HK-2 (cell line): ENCODE measurements at regions not wholly inside any gene's neighbourhood (a gene's known extent, or its start where the extent isn't known, plus 50 kb on each side); places are given as distances from the start of the nearest gene placed in this dataset.

Experiments used
- DNase-seq: peaks from one replicate; pipeline ENCODE4 v3.0.0-alpha.2; 2018; ENCODE audit not compliant: unreplicated experiment

DNA sequence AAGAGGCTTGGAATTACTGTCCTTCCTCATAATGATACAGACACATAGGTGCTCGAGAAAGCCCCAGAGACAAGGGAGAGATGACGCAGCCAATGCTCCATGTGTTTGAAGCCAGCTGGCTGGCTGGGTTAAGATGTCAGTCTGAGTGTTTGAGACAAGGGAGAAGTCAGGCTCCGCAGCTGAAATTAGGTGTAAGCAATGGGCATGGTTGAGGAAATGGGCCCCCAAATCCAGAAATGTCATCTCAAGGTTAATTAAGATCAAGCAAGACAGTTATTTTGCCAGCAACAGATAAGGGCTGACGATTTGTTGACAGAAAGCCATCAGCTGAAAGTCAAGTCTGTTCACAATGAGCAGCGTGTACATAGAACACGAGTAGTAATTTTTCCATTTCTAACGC, 713.4 kb downstream of the IRX1 start:
- no peak for DNase-seq

DNA sequence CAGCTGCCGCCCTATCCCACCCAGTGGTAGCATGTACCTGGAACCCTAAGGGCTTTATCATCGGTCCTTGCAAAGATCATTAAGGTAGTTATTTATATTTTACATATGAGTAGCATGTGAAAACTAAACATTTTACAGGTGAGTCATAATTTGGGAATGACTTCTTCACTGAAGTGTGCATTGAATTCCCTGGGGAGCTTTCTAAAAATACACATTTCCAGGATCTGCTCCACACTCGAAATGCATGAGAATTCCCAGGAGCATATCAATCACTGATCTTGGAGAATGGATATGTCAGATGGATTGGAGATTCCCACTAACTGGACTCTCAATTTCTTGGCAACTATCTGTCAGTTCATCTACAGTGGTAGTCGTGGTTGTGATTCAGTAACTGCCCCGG, 717.5 kb downstream of the IRX1 start:
- no peak for DNase-seq

DNA sequence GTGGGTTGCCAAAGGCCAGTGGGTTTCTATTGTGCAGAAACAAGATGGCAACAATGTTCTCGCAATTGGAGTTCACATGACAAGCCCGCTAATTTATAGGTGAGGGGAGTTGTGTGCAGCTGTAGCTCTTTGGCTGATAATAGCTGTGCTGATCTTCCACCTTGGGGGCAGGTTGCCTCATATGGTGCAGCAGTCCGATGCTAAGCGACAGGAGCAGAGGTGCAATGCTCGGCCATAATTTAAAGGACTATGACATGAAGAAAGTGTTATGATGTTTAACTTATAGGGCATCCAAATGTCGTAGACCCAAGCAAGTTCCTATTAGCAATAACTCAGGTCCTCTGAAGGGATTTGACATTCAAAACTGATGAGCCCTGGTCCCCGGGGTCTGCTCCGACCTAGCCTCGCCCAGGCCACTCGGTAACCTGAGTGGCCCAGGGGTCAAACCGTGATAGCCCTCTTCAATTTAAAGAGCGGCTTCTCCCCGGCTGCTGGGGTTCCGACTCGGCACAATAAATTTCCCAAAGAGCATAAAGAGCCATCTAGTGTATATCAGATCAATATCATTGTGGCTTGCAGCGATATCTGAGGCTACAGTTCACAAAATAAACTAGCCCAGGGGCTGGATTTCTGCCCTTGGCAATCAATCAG, 724.0 kb downstream of the IRX1 start:
- no peak for DNase-seq

DNA sequence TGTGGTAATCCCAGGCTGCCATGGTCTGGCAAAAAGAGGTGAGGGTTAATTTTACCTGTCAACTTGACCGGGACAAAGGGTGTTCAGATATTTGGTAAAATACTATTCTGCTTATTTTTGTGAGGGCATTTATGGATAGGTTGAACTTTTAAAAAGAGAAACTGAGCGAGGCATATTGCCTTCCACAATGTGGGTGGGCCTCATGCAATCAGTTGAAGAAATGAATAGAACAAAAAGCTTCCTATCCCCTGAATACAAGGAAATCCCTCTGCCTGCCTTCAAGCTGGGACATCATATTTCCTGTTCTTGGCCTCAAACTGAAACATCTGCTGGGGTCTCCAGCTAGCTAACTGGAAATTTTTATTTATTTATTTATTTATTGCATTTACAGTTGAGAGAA, 734.7 kb downstream of the IRX1 start:
- no peak for DNase-seq

DNA sequence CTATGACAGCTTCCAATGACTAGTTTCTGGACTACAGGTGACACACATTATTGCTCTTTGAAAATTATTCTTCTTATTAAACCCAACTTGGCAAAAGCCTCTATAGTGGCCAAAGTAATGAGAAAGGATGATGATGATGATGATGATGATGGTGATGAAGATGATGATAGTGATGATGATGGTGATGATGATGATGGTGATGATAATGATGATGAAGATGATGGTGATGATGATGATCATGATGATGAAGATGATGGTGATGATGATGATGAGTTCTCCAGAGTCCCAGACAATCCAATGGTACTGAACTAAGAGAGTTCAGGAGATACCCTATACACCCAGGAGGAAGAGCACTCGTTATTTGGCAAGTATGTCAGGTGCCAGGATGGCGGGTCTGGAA, 739.4 kb downstream of the IRX1 start:
- no peak for DNase-seq

DNA sequence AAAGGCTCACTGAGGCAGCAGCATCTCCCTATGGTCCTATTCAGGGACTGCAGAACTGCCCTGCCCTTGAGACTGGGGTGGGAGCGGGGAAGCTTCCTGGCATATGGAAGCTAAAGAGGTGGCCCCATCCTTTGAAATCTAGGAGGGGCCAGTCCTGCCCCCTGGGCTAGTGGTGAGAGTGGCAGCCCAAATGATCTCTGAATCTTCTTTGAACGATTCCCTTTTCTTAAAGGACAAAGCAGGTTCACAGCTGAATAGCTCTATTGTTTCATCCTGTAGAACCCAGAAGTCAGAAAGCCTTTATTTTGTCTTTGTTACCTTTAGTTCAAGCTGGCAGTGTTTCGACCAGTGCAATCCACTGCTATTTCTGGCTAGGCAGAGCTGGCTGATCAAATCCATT, 741.9 kb downstream of the IRX1 start:
- DNase-seq, result no peak

DNA sequence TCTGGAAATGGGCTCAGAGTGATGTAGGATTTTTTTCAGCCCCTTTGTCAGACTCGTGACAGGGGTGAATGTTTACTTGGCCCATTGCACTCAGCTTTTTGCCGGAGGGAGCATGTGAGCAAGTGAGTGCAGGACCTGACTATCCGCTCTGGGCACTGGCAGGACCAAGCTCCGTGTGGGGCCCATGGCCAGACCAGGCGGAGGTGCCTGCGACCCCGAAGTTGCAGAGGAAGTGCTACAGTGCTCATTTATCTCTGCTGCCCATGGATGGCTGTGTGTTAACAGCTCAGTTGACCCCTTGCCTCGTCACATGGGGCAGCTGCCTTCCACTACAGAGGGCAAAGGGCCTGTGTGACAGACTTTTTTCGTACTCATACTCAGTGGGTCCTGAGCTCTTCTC, 744.3 kb downstream of the IRX1 start:
- no peak for DNase-seq

DNA sequence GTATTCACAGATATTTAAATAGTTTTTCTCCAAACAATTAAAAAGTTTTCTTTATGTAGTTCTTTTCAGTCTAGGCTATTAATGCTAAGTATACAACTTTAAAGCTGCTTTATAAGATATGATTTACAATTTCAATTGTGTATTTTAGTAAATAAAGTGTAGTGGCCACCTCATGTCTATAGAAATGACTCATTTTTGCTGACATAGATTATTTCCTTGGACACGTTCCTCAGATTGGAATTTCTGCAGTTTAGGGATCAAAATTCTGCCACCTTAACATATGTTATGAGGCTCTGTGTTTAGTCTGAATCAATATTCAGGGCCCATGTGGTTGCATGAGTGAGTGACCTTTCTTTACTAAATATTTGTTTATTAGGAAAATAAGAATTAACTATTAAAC, 750.2 kb downstream of the IRX1 start:
- no peak for DNase-seq

DNA sequence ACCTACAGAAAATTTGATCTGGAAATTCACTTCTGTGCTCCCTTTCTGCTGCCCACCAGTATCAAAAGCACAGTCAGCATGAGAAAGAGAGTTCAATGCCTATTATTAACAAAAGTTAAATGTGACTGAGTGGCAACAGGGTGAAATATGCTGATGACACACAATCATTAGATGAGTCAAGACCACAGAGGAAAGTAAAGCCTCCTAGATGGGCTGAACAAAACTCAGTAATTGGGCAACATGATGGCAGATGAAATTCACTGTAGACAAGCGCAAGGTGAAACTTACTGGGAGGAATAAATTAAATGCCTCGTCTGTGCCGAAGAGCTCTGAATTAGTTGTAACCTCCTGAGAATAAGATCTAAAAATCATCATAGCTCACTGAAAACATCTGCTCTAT, 752.8 kb downstream of the IRX1 start:
- no peak for DNase-seq

DNA sequence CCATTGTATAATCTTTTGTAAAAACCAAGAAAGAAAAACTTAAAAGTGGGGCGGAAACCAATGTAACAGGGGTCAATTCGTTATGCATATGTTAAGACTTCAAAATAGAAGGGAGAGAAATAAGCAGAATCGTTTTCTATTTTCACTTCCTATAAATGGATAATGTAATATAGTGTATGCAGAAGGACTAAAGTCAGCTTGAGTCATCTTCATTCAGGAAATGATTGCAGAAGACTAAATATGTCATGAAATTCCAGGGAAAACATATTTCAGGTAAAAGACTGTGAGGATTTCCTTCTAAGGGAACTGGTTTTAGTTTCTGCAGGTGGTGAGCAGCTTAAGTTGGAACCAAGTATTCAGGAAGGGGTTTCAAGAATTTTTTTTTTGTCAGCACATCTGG, 753.3 kb downstream of the IRX1 start:
- DNase-seq, result no peak

DNA sequence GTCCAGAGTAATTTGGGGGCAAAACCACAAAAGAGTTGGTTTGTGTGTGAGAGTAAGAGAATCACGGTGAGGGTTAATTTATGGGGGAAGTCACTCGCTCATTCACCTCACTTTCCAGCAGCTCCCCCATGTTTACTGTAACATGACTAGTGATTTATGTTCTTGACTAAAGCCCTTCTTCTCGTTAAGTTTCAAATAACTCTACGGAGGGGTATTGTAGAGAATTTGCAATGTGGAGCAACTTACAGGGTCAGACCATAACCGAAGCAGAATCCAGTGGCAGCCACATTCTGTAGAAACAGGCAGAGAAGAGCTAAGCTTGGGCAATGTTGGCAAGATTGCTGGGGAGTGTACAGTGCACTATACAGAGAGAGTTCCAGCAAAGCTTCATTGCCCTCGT, 760.6 kb downstream of the IRX1 start:
- DNase-seq, result no peak

DNA sequence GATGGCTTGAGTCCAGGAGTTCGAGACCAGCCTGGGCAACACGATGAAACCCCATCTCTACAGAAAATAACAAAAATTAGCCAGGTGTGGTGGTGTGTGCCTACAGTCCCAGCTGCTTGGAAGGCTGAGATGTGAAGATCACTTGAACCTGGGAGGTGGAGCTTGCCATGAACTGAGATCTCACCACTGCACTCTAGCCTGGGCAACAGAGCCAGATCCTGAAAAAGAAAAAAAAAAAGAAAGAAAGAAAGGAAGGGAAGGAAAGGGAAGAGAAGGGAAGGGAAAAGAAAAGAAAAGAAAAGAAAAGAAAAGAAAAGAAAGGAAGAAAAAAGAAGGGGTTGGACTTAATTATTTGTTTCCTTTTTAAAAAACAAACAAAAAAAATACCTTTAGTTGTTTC, 764.2 kb downstream of the IRX1 start:
- no peak for DNase-seq

DNA sequence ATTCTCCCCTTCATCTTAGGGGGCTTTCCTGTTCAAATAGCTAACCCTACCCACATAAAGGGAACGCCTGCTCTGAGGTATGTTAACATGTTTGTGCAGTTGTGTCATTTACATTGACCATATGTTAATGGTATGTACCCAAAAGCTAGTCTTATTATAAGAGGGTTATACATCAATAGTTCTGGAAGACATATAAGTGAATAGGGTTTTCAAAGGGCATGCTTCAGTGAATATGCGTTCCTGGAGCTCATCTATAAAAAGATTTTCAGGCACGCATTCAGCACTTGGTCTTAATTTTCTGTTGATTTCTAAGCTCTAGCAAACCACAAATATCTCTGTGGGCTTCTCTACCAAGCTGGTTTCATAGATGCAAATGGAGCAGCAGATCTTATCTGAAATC, 766.1 kb downstream of the IRX1 start:
- no peak for DNase-seq

DNA sequence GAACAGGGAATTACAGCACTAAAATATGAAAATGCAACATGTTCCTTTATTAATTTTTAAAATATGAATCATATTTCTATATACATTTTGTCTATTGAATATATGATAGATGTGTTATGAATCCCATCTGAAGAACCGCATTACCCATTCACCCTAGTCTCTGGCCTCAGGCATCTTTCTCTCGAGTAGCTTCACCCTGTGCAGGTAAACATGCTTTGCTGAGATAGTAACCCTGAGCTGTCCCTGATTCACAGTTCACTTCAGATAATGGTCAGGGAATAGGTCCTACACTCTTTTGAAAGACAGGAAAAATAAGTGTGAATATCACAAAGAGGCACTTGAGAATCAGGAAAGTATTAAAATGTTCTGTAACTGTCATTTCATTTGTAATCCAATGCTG, 766.8 kb downstream of the IRX1 start:
- DNase-seq, result no peak

DNA sequence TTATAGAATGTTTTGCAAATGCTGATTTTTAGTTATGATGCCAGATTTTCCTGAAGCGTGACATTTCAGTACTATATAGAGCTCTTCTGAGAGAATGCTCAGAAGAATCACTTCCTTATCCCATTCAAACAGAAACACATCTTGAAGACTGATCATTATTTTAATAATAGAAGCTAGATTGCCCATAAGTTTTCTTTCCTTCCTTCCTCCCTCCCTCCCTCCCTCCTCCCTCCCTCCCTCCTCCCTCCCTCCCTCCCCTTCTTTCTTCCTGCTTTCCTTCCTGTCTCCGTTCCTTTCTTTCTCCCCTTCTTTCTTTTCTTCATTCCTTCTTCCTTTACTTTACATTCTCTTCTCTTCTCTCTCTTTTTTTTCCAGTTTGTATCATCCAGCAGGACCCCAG, 767.4 kb downstream of the IRX1 start:
- DNase-seq, result no peak

DNA sequence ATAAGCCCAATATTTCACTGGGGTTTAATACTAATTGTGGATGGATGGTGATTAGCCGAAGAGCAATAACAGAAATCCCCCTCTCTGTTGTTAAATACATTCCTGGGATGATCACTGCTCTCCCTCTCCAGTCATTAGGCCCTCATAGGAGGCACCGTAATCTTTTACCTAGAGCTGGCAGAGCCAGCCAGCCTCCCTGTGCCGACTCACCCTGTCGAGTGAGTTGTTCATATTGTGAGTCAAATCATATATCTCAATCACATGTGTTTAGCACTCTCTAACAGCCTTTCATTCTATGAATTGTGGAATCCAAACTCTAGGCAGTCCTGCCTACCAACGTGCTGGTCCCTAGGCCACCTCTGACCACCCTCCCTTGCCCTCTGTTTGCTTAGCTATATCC, 771.0 kb downstream of the IRX1 start:
- no peak for DNase-seq

DNA sequence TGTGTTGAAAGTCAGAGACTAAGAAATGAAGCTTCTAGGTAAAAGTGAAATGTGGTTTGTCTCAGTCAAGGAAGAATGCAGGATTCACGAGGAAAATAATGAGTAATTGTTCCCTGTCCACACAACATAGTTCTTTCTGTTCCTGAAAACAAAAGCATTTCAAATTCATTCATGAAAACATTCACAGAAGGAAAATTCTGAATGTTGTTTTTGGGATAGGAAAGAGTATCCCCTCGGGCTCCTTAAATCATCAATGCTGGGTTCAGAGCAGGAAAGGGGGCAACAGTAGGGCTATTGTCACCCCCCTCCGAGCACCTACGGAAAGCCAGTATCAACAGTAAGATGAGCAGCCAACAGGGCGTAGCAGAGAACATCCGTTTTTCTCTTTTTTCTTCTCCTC, 769.9 kb upstream of the ADAMTS16 start:
- DNase-seq, result no peak

DNA sequence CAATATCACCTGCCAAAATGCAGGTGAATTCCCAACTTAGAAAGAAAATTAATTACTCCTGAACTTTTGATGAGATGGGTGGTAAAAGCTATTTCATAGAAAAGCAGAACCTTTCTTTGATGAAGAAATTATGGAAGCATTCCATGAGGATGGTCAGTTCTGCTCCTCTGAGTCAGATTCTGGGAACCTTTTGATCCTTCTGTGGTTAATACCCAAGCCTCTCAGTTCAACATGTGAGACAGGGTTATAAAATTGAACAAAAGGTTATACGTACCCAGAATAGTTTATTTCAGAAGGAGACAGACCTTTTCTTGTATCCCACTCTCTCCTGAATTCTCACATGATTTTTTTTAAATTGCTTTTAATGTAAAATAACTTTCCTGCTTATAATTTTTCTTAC, 767.6 kb upstream of the ADAMTS16 start:
- no peak for DNase-seq

DNA sequence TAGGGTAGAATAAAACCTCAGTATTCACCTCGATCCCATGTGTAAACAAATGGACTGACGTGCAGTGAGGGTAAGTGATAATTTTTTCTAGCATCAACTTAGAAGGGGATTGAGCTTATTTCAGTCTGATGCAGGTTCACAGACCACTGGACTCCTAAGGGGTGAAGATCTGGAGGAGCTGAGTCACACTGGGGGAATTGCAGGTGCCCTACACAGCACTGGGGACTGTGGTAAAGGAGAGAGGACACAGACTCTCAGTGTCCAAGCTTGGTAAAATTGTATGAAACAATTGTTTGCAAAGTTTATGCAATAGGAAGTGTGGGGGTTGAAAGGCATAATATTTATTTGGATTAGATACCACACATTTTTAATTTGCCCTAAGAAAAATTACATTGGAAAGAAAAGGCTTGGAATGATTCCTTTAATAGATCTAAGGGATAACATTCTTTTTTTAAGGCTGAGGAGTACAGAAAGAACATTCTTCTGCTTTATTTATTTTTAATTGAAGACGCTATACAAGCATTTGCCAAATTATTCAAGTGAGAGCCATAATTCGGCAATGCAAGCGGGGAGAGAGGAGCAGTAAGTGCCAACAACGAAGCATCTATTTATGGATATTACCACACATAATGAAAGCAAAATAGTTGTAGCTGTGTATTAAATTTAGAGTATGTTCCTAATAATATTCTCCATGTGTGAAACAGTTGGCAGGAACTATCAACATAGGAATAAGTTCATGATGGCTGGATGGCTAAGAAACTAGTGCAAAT, 766.9 kb upstream of the ADAMTS16 start:
- no peak for DNase-seq

DNA sequence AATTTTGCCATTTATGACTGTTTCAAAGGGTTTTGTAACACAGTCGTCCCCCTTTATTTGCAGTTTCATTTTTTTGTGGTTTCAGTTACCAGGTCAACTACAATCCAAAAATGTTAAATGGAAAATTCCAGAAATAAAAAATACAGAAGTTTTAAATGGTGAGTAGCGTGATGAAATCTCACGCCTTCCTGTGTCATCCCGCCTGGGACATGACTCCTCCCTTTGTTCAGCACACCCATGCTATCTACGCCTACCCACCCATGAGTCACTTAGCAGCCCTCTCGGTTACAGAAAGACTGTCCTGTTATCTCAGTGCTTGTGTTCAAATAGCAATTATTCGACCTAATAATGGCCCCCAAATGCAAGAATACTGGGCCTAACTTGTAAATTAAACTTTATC, 765.3 kb upstream of the ADAMTS16 start:
- DNase-seq, result no peak

DNA sequence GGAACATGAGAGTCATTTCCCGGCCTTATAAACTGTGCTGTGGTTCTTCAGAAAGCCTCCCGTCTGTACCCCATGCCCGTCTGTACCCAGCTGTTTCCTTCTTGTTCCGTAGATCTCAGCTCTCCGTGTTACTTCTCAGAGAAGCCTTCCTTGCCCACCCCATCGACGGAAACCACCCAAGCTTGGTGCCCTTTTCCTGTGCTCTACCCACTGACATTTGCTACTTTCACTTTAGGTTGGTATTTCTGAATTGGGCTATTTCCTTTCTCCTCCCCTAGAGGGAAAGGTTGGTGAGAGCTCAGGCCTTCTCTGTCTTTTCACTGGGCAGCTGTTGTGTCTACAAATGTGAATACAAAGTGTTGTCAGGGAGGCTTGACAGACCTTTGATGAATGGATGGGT, 764.5 kb upstream of the ADAMTS16 start:
- no peak for DNase-seq

DNA sequence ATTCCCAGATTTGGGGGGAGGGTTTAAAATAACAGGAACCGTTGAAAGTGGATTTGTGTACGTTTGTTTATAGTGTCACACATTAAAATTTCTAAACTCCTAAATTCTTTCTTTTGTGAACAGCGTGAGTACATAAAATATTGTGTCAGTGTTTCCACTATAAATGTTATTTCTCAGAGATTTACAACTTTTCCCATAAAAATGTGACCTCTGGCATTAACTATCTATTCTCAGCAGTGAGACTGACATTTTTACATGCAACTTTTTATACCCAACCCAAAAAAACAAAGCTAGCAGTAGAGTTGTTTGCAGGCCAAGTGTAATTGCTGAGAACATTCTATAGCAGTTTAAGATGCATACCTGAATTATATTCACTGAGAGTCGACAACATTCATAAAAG, 757.0 kb upstream of the ADAMTS16 start:
- DNase-seq, result no peak

DNA sequence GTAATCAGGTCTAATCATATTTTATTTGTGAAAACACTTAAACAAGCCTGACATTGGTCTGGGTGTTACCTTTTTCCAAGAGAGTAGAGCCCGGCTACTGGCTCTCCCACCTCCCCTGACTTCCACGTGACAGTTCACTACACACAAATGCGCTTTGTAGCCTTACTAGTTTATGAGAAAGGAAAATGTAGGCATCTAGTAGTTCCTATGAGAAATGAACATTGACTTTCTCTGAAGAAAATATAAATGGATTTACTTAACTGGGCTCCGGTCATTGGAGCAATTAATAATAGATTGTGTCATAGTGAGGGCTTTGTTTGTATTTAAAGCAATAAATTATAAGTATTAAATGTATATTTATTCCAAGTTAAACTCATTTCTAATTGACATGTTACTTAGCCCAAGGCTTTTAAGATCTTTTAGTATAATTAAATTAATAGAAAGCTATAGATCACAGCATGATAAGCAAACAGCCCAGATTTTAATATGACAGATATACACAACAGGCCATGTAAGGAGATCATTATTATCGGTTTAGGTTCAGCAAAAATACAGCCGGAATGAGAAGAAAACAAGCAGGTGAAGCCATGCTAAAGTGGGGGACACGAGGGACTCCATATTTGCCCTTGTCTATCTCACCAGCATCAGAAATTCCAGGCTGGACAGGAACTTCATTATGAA, 756.5 kb upstream of the ADAMTS16 start:
- no peak for DNase-seq
